Stomach (tissue), 8 donors: ENCODE measurements at regions not wholly inside any gene's neighbourhood (a gene's known extent, or its start where the extent isn't known, plus 50 kb on each side); places are given as distances from the start of the nearest gene placed in this dataset.

Source experiments
- DNase-seq, 2 donors: peaks; one replicate each; pipeline versions ENCODE4 v3.0.0 to v3.0.0-alpha.2; 2013 to 2019
- H3K27ac ChIP-seq, 5 donors: fragments of 200-600 bp in 4 of 5; sonication (generic) in 4 of 5; one replicate each; pipeline ENCODE4 v1.5.1; 2013 to 2019; ENCODE audit warnings: mild to moderate bottlenecking in 1 of 5, moderate library complexity in 1 of 5
- H3K27me3 ChIP-seq, 3 donors: fragments of 200-600 bp; sonication (generic); one replicate each; pipeline ENCODE4 v1.5.1; 2017 to 2019; ENCODE audit warnings: mixed run types in 1 of 3
- H3K36me3 ChIP-seq, 4 donors: fragments of 200-600 bp; sonication (generic); 1 replicate in 3 of 4; 2 replicates in 1 of 4; pipeline ENCODE4 v1.5.1; 2016 to 2019
- H3K4me1 ChIP-seq, 4 donors: fragments of 200-600 bp; sonication (generic); one replicate each; pipeline ENCODE4 v1.5.1; 2016 to 2019
- H3K4me3 ChIP-seq, 4 donors: fragments of 200-600 bp; sonication (generic) in 3 of 4; one replicate each; pipeline ENCODE4 v1.5.1; 2016 to 2019; ENCODE audit warnings: mild to moderate bottlenecking in 1 of 4
- H3K9me3 ChIP-seq, 4 donors: fragments of 200-600 bp; sonication (generic); one replicate each; pipeline ENCODE4 v1.5.1; 2016 to 2019
- CTCF ChIP-seq, 7 experiments: fragments of 450-650 bp in 4 of 7; fragments of 200-600 bp in 3 of 7; sonication (generic) in 3 of 7; IDR thresholded peaks; one replicate each; pipeline ENCODE4 v1.5.1; 2016 to 2019; ENCODE audit warnings: antibody characterized with exemption in 7 of 7, control low read depth in 2 of 7, mild to moderate bottlenecking in 1 of 7
- EP300 ChIP-seq: sonication (generic); formaldehyde crosslinking; IDR thresholded peaks from one replicate; pipeline ENCODE4 v1.6.1; 2017; ENCODE audit warnings: antibody characterized with exemption
- POLR2A ChIP-seq, 4 donors: fragments of 450-650 bp; IDR thresholded peaks; one replicate each; pipeline ENCODE4 v1.6.1; 2016; ENCODE audit warnings: antibody characterized with exemption in 4 of 4, control low read depth in 2 of 4, mild to moderate bottlenecking in 1 of 4, moderate library complexity in 1 of 4
- POLR2AphosphoS5 ChIP-seq, 3 donors: sonication (generic); formaldehyde crosslinking; IDR thresholded peaks; one replicate each; pipeline ENCODE4 v1.6.1; 2016; ENCODE audit warnings: antibody characterized with exemption in 3 of 3
- whole genome bisulfite sequencing, 5 donors: extraction: QIAGEN DNeasy Blood & Tissue Kit in 3 of 5; methylation state at CpG; one replicate each; pipeline versions ENCODE4 v1.1.5 to v1.1.7; 2013 to 2018; 5-methylcytosine and 5-hydroxymethylcytosine counted together
- intact Hi-C: fragments of 100-400 bp; cut with DNase I; formaldehyde crosslinking; loops from one replicate; pipeline ENCODE4 v1.15.1; 2023; ENCODE audit warnings: low total_unique reads
- donor health status: healthy with polysubstance abuse.
- donor health status: Bipolar disorder and iron deficiency.
- donor health status: healthy.

DNA sequence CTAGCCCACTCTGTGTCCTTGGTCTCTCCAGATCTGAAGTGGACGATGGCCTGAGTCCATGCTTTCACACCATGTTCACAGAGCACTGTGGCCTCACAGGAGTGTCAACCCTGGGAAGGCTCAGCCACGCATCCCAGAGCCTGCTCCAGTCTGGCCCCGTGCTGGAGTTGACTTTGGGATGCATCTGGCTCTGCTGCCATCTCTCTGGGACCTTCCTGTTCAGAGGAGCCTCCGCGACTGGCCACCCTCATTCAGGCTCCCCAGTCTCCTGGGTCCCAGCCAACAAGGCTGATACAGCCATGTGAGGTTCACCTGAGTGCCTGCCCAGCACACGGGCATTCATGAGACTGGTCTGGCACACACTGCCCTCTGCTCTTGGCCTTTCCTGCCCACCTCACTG is 199.7 kb upstream of the RAB6C start:
- Histone ChIP-seq H3K27me3 (no peaks in the 10 kb centered on the region), H3K4me1 (peaks cover 0 to 12% (median 7%) of the 10 kb centered on the region in 4 donors), H3K27ac (no peak overlapping the region), H3K36me3 (no peaks in the 10 kb centered on the region), H3K4me3 (no peak overlapping the region), H3K9me3 (no peaks in the 10 kb centered on the region)
- TF ChIP-seq POLR2A (IDR thresholded peaks at IDR 0.05) (no peak), POLR2AphosphoS5 (IDR thresholded peaks at IDR 0.05) (no peak), CTCF (IDR thresholded peaks at IDR 0.05) (no peak), EP300 (no peak)
- no peak for DNase-seq
- intact Hi-C loops, result no loop called here
- 56 to 74% (median 69%) methylated on average over 6 of the region's 6 CpGs for WGBS, 5 donors

GRCh38 chr2:129780316-129781270 is 198.9 kb upstream of the RAB6C start:
- Histone ChIP-seq H3K9me3 (no peaks in the 10 kb centered on the region), H3K4me3 (no peak overlapping the region), H3K27me3 (no peaks in the 10 kb centered on the region), H3K27ac (no peak overlapping the region), H3K4me1 (peaks cover 0 to 12% (median 7%) of the 10 kb centered on the region in 4 donors), H3K36me3 (no peaks in the 10 kb centered on the region)
- intact Hi-C loops, result no loop called here
- TF ChIP-seq CTCF (IDR thresholded peaks at IDR 0.05) (no peak), EP300 (no peak), POLR2AphosphoS5 (IDR thresholded peaks at IDR 0.05) (no peak), POLR2A (IDR thresholded peaks at IDR 0.05) (no peak)
- WGBS, 5 donors, result 36 to 57% (median 51%) methylated on average over 13 of the region's 13 CpGs
- DNase-seq, result peak in 1 of 2 donors; percentile 54

- H3K4me1 ChIP-seq, result peaks cover 0 to 12% (median 7%) of the 10 kb centered on the region in 4 donors
- DNase-seq, result peak in 1 of 2 donors; percentile 41
- no peak overlapping the region for H3K27ac ChIP-seq
- no peaks in the 10 kb centered on the region for H3K27me3 ChIP-seq
- H3K36me3 ChIP-seq, result no peaks in the 10 kb centered on the region
- intact Hi-C loops, result no loop called here
- H3K9me3 ChIP-seq, result no peaks in the 10 kb centered on the region
- TF ChIP-seq CTCF (IDR thresholded peaks at IDR 0.05) (no peak), POLR2AphosphoS5 (IDR thresholded peaks at IDR 0.05) (no peak), EP300 (no peak)
- no peak overlapping the region for H3K4me3 ChIP-seq
- 71 to 75% (median 75%) methylated on average over 18 of the region's 18 CpGs for WGBS, 5 donors
Measured at GRCh38 chr2:129781749-129782632, 197.5 kb upstream of the RAB6C start.

DNA sequence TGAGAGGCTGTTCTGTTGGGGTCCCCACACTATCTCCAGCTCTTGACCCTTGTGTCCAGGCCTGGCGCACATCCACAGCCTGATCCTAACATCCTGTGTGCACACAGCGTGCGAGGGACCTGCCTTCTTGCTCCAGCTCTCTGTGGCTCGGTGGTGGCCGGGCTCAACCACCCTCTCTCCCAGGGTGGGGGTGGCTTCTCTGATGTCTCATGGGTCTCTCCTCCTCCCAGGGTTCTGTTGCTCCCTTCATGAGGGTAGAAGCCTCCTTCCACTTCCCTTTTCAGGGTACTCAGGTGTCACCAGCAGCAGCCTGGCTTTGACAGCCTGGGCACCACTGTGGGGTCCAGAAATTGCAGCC is 196.9 kb upstream of the RAB6C start:
- Histone ChIP-seq H3K4me1 (peaks cover 0 to 12% (median 7%) of the 10 kb centered on the region in 4 donors), H3K4me3 (no peak overlapping the region), H3K27me3 (no peaks in the 10 kb centered on the region), H3K36me3 (no peaks in the 10 kb centered on the region), H3K9me3 (no peaks in the 10 kb centered on the region), H3K27ac (no peak overlapping the region)
- no peak for TF ChIP-seq EP300
- no peak for TF ChIP-seq CTCF (IDR thresholded peaks at IDR 0.05)
- no peak for TF ChIP-seq POLR2A (IDR thresholded peaks at IDR 0.05)
- no peak for TF ChIP-seq POLR2AphosphoS5 (IDR thresholded peaks at IDR 0.05)
- no peak for DNase-seq
- intact Hi-C loops, result no loop called here
- 79 to 93% (median 83%) methylated on average over 1 to 5 of the region's 5 CpGs for WGBS, 5 donors
